Panc1 (cell line): ENCODE measurements at regions not wholly inside any gene's neighbourhood (a gene's known extent, or its start where the extent isn't known, plus 50 kb on each side); places are given as distances from the start of the nearest gene placed in this dataset.

Source experiments
- ATAC-seq: fragments of 200-7000 bp; cut with Tn5 transposase; 2 replicates; pipeline ENCODE4 v1.9.1; 2020; ENCODE audit warnings: mild to moderate bottlenecking, moderate library complexity
- BruUV-seq: library from RNA; stranded (reverse); fragments of 400-500 nt; replicated peaks from 2 replicates; lab custom pipeline; 2021; lab: Mats Ljungman, UMichigan
- CTCF ChIA-PET: fragments of 300-600 bp; sonication (Branson Sonifier 250); formaldehyde crosslinking; loops from one replicate; lab custom pipeline; 2022; ENCODE audit warnings: antibody characterized with exemption; lab: Charles Lee
- POLR2A ChIA-PET: fragments of 300-600 bp; sonication (Branson Sonifier 250); formaldehyde crosslinking; loops from one replicate; lab custom pipeline; 2022; ENCODE audit warnings: antibody characterized with exemption; lab: Charles Lee
- DNase-seq: peaks from one replicate; pipeline ENCODE4 v3.0.0-alpha.2; 2010; ENCODE audit warnings: low read depth, low spot score
- H3K27ac ChIP-seq: 2 replicates; pipeline ENCODE4 v1.5.1; 2011; ENCODE audit warnings: mild to moderate bottlenecking, low read length, inconsistent platforms
- H3K27me3 ChIP-seq: fragments of 200-500 bp; sonication (Bioruptor generic); 2 replicates; pipeline ENCODE4 v1.6.0; 2014; ENCODE audit warnings: low read length, inconsistent platforms; ENCODE audit not compliant: control insufficient read depth, insufficient read depth
- H3K36me3 ChIP-seq: fragments of 200-500 bp; sonication (Bioruptor generic); 2 replicates; pipeline ENCODE4 v1.5.1; 2014; ENCODE audit warnings: inconsistent platforms, mild to moderate bottlenecking, low read length, moderate library complexity; ENCODE audit not compliant: control insufficient read depth, insufficient read depth
- H3K4me1 ChIP-seq: 2 replicates; pipeline ENCODE4 v1.5.1; 2011; ENCODE audit warnings: inconsistent platforms, mild to moderate bottlenecking, low read length, moderate library complexity; ENCODE audit not compliant: control insufficient read depth, insufficient read depth
- H3K4me3 ChIP-seq, 2 experiments: 2 replicates each; pipeline ENCODE4 v1.5.1; 2011 to 2012; ENCODE audit warnings: low read depth in 2 of 2, low read length in 2 of 2, mild to moderate bottlenecking in 2 of 2, inconsistent platforms in 1 of 2, moderate library complexity in 1 of 2
- H3K9me3 ChIP-seq: fragments of 200-500 bp; sonication (Bioruptor generic); 2 replicates; pipeline ENCODE4 v1.5.1; 2014; ENCODE audit warnings: low read depth, mild to moderate bottlenecking, inconsistent platforms, low read length, moderate library complexity; ENCODE audit not compliant: control insufficient read depth, insufficient read depth
- POLR2AphosphoS5 ChIP-seq: IDR thresholded peaks from 2 replicates; pipeline ENCODE4 v1.6.1; 2012; ENCODE audit warnings: mild to moderate bottlenecking, low read depth, low read length, moderate library complexity
- SIN3A ChIP-seq: IDR thresholded peaks from 2 replicates; pipeline ENCODE4 v1.6.1; 2012; ENCODE audit warnings: low read depth, mild to moderate bottlenecking, low read length, moderate library complexity, borderline replicate concordance; ENCODE audit not compliant: insufficient read depth
- TCF7L2 ChIP-seq: IDR thresholded peaks from 2 replicates; pipeline ENCODE4 v1.6.1; 2011; ENCODE audit warnings: mild to moderate bottlenecking, low read depth, low read length, inconsistent platforms
- in situ Hi-C: cut with HindIII; loops from 2 replicates; pipeline ENCODE4 v1.10.0; 2016; ENCODE audit warnings: low sequenced_read_pairs, low pct_unique_long_range_greater_than_20kb
- intact Hi-C: fragments of 100-400 bp; cut with micrococcal nuclease; formaldehyde crosslinking; loops from one replicate; pipeline ENCODE4 v1.10.0; 2022; ENCODE audit not compliant: unreplicated experiment
- TF ChIP-seq, protein P1 (sequence below), 2 experiments: IDR thresholded peaks; 2 replicates each; pipeline ENCODE4 v1.6.1; 2011 to 2012; ENCODE audit warnings: low read depth in 2 of 2, control low read depth in 1 of 2, low read length in 1 of 2, mild to moderate bottlenecking in 1 of 2, moderate library complexity in 1 of 2; ENCODE audit not compliant: insufficient read depth in 1 of 2
- TF ChIP-seq, protein P2 (sequence below): fragments of 450-650 bp; IDR thresholded peaks from 2 replicates; pipeline ENCODE4 v1.5.1; 2017; ENCODE audit warnings: mild to moderate bottlenecking

DNA sequence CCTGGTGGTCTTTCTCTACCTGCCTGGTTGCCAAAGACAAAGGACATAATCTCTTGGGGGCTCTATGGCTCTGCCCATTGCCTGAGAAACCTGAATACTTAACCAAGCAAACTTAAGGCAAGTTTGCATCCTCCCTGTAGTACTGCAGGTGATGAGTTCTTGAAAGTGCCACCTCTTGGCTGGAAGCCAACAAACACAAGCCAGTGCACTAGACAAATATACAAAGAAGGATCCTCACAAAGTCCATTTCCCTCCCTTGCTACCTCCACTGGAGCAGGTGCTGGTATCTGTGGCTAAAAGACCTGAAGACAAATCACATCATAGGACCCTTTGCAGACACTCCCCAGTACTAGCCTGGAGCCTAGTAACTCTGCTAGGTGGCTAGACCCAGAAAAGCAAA is 772.3 kb downstream of the SI start:
- no peak for ATAC-seq
- in situ Hi-C loops (no loop called here), intact Hi-C loops (no loop called here)
- no peak overlapping the region for H3K4me3 ChIP-seq
- H3K9me3 ChIP-seq = no peaks in the 10 kb centered on the region
- BruUV-seq = no TSS peak
- CTCF ChIA-PET = no interaction called here
- H3K4me1 ChIP-seq = no peaks in the 10 kb centered on the region
- H3K27ac ChIP-seq = no peak overlapping the region
- POLR2A ChIA-PET = no interaction called here
- no peaks in the 10 kb centered on the region for H3K36me3 ChIP-seq
- DNase-seq = no peak
- no peaks in the 10 kb centered on the region for H3K27me3 ChIP-seq
- no peak for TF ChIP-seq SIN3A
- TF ChIP-seq POLR2AphosphoS5 = no peak
- TF ChIP-seq, protein P1, sequence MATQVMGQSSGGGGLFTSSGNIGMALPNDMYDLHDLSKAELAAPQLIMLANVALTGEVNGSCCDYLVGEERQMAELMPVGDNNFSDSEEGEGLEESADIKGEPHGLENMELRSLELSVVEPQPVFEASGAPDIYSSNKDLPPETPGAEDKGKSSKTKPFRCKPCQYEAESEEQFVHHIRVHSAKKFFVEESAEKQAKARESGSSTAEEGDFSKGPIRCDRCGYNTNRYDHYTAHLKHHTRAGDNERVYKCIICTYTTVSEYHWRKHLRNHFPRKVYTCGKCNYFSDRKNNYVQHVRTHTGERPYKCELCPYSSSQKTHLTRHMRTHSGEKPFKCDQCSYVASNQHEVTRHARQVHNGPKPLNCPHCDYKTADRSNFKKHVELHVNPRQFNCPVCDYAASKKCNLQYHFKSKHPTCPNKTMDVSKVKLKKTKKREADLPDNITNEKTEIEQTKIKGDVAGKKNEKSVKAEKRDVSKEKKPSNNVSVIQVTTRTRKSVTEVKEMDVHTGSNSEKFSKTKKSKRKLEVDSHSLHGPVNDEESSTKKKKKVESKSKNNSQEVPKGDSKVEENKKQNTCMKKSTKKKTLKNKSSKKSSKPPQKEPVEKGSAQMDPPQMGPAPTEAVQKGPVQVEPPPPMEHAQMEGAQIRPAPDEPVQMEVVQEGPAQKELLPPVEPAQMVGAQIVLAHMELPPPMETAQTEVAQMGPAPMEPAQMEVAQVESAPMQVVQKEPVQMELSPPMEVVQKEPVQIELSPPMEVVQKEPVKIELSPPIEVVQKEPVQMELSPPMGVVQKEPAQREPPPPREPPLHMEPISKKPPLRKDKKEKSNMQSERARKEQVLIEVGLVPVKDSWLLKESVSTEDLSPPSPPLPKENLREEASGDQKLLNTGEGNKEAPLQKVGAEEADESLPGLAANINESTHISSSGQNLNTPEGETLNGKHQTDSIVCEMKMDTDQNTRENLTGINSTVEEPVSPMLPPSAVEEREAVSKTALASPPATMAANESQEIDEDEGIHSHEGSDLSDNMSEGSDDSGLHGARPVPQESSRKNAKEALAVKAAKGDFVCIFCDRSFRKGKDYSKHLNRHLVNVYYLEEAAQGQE (IDR thresholded peaks at IDR 0.05; ENCODE audit: insufficient read depth in 1 of 2, low read depth in 2 of 2, low read length in 1 of 2) = no peak
- TF ChIP-seq, protein P2, sequence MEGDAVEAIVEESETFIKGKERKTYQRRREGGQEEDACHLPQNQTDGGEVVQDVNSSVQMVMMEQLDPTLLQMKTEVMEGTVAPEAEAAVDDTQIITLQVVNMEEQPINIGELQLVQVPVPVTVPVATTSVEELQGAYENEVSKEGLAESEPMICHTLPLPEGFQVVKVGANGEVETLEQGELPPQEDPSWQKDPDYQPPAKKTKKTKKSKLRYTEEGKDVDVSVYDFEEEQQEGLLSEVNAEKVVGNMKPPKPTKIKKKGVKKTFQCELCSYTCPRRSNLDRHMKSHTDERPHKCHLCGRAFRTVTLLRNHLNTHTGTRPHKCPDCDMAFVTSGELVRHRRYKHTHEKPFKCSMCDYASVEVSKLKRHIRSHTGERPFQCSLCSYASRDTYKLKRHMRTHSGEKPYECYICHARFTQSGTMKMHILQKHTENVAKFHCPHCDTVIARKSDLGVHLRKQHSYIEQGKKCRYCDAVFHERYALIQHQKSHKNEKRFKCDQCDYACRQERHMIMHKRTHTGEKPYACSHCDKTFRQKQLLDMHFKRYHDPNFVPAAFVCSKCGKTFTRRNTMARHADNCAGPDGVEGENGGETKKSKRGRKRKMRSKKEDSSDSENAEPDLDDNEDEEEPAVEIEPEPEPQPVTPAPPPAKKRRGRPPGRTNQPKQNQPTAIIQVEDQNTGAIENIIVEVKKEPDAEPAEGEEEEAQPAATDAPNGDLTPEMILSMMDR = no peak
- TF ChIP-seq TCF7L2 = no peak

- Histone ChIP-seq H3K4me1 (no peaks in the 10 kb centered on the region), H3K27ac (no peak overlapping the region), H3K27me3 (no peaks in the 10 kb centered on the region), H3K9me3 (no peaks in the 10 kb centered on the region), H3K36me3 (no peaks in the 10 kb centered on the region), H3K4me3 (no peak overlapping the region)
- DNase-seq (no peak), ATAC-seq (no peak)
- no peak for TF ChIP-seq SIN3A
- no peak for TF ChIP-seq POLR2AphosphoS5
- TF ChIP-seq, protein P2 = no peak
- TF ChIP-seq, protein P1 (IDR thresholded peaks at IDR 0.05; ENCODE audit: insufficient read depth in 1 of 2, low read depth in 2 of 2, low read length in 1 of 2) = no peak
- no peak for TF ChIP-seq TCF7L2
- in situ Hi-C loops = no loop called here
- ChIA-PET POLR2A (no interaction called here), CTCF (no interaction called here)
- intact Hi-C loops = no loop called here
- BruUV-seq = no TSS peak
Observed at GRCh38 chr3:164303894-164304293, 774.4 kb downstream of the SI start.
